H1 (cell line): ENCODE measurements at regions not wholly inside any gene's neighbourhood (a gene's known extent, or its start where the extent isn't known, plus 50 kb on each side); places are given as distances from the start of the nearest gene placed in this dataset.

Experiments used
- EZH2 ChIP-seq: fragments of 200-600 bp; sonication (generic); IDR thresholded peaks from 2 replicates; pipeline ENCODE4 v1.7.1; 2012; ENCODE audit warnings: low read depth, mild to moderate bottlenecking, moderate library complexity, low read length, inconsistent platforms; ENCODE audit not compliant: severe bottlenecking
- KDM4A ChIP-seq: IDR thresholded peaks from one replicate; pipeline ENCODE4 v1.7.1; 2012; ENCODE audit warnings: low read depth, mild to moderate bottlenecking, moderate library complexity, low read length, inconsistent platforms; ENCODE audit not compliant: severe bottlenecking
- RXRA ChIP-seq: IDR thresholded peaks from 2 replicates; pipeline ENCODE4 v1.6.1; 2011; ENCODE audit warnings: low read depth, mild to moderate bottlenecking, low read length, moderate library complexity; ENCODE audit not compliant: insufficient read depth
- TF ChIP-seq, protein P1 (sequence below): fragments of 300-600 bp; sonication (generic); IDR thresholded peaks from 2 replicates; pipeline ENCODE4 v1.7.1; 2012; ENCODE audit warnings: low read length, moderate library complexity, mild to moderate bottlenecking, inconsistent platforms; ENCODE audit not compliant: insufficient replicate concordance

DNA sequence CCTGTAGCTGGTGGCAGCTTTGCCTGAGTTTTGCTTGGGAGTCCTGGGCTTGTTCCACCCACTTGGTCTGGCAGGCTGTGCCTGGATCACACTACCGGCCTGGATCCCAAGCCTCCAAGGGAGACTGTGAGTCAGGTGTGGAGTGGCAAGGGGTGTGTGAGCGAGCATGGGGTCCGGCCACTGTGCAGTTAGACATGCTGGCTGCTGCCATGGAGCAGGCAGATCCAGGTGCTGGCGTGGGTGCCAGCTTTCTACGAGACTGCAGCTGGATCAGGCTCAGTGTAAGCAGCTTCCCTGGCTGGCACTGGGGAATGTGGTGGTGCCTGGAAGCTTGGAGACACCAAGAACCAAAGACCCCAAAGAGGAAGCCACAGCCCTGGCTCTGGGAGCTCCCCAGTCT, 102.0 kb upstream of the BNIP2 start (continued):
- TF ChIP-seq, protein P1, sequence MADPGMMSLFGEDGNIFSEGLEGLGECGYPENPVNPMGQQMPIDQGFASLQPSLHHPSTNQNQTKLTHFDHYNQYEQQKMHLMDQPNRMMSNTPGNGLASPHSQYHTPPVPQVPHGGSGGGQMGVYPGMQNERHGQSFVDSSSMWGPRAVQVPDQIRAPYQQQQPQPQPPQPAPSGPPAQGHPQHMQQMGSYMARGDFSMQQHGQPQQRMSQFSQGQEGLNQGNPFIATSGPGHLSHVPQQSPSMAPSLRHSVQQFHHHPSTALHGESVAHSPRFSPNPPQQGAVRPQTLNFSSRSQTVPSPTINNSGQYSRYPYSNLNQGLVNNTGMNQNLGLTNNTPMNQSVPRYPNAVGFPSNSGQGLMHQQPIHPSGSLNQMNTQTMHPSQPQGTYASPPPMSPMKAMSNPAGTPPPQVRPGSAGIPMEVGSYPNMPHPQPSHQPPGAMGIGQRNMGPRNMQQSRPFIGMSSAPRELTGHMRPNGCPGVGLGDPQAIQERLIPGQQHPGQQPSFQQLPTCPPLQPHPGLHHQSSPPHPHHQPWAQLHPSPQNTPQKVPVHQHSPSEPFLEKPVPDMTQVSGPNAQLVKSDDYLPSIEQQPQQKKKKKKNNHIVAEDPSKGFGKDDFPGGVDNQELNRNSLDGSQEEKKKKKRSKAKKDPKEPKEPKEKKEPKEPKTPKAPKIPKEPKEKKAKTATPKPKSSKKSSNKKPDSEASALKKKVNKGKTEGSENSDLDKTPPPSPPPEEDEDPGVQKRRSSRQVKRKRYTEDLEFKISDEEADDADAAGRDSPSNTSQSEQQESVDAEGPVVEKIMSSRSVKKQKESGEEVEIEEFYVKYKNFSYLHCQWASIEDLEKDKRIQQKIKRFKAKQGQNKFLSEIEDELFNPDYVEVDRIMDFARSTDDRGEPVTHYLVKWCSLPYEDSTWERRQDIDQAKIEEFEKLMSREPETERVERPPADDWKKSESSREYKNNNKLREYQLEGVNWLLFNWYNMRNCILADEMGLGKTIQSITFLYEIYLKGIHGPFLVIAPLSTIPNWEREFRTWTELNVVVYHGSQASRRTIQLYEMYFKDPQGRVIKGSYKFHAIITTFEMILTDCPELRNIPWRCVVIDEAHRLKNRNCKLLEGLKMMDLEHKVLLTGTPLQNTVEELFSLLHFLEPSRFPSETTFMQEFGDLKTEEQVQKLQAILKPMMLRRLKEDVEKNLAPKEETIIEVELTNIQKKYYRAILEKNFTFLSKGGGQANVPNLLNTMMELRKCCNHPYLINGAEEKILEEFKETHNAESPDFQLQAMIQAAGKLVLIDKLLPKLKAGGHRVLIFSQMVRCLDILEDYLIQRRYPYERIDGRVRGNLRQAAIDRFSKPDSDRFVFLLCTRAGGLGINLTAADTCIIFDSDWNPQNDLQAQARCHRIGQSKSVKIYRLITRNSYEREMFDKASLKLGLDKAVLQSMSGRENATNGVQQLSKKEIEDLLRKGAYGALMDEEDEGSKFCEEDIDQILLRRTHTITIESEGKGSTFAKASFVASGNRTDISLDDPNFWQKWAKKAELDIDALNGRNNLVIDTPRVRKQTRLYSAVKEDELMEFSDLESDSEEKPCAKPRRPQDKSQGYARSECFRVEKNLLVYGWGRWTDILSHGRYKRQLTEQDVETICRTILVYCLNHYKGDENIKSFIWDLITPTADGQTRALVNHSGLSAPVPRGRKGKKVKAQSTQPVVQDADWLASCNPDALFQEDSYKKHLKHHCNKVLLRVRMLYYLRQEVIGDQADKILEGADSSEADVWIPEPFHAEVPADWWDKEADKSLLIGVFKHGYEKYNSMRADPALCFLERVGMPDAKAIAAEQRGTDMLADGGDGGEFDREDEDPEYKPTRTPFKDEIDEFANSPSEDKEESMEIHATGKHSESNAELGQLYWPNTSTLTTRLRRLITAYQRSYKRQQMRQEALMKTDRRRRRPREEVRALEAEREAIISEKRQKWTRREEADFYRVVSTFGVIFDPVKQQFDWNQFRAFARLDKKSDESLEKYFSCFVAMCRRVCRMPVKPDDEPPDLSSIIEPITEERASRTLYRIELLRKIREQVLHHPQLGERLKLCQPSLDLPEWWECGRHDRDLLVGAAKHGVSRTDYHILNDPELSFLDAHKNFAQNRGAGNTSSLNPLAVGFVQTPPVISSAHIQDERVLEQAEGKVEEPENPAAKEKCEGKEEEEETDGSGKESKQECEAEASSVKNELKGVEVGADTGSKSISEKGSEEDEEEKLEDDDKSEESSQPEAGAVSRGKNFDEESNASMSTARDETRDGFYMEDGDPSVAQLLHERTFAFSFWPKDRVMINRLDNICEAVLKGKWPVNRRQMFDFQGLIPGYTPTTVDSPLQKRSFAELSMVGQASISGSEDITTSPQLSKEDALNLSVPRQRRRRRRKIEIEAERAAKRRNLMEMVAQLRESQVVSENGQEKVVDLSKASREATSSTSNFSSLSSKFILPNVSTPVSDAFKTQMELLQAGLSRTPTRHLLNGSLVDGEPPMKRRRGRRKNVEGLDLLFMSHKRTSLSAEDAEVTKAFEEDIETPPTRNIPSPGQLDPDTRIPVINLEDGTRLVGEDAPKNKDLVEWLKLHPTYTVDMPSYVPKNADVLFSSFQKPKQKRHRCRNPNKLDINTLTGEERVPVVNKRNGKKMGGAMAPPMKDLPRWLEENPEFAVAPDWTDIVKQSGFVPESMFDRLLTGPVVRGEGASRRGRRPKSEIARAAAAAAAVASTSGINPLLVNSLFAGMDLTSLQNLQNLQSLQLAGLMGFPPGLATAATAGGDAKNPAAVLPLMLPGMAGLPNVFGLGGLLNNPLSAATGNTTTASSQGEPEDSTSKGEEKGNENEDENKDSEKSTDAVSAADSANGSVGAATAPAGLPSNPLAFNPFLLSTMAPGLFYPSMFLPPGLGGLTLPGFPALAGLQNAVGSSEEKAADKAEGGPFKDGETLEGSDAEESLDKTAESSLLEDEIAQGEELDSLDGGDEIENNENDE = no peak
- TF ChIP-seq EZH2 = no peak
- TF ChIP-seq RXRA = no peak
- no peak for TF ChIP-seq KDM4A
